ENCODE measurements at regions not wholly inside any gene's neighbourhood (a gene's known extent, or its start where the extent isn't known, plus 50 kb on each side); places are given as distances from the start of the nearest gene placed in this dataset.

DNA sequence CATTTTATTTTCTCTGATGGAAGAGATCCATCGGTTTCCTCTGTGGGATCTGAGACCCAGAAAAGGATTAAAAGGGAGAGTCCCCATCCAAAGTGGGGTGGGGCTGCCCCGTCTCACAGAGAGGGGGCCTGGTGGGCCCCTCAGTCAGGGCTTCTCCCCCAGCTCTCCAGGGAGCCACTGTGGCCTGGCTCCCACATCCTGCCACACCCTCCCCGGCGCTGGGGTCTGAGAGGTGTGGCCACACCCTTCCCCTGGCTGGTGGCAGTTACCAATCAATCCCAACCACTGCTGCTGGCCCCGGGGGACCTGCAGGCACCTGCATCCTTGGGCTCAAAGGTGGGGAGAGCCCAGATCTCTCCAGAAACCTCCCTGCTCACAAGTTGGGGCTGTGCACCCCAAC lies 161.8 kb upstream of the IQSEC1 start:
- TF ChIP-seq POLR2A (IDR thresholded peaks at IDR 0.05): no peak
- TF ChIP-seq, protein P1, sequence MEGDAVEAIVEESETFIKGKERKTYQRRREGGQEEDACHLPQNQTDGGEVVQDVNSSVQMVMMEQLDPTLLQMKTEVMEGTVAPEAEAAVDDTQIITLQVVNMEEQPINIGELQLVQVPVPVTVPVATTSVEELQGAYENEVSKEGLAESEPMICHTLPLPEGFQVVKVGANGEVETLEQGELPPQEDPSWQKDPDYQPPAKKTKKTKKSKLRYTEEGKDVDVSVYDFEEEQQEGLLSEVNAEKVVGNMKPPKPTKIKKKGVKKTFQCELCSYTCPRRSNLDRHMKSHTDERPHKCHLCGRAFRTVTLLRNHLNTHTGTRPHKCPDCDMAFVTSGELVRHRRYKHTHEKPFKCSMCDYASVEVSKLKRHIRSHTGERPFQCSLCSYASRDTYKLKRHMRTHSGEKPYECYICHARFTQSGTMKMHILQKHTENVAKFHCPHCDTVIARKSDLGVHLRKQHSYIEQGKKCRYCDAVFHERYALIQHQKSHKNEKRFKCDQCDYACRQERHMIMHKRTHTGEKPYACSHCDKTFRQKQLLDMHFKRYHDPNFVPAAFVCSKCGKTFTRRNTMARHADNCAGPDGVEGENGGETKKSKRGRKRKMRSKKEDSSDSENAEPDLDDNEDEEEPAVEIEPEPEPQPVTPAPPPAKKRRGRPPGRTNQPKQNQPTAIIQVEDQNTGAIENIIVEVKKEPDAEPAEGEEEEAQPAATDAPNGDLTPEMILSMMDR (IDR thresholded peaks at IDR 0.05): no peak

Data from uterus (tissue), 2 donors.